CD4-positive, alpha-beta T cell treated with Interleukin-10 for 1 hour (primary cell): ENCODE measurements at regions not wholly inside any gene's neighbourhood (a gene's known extent, or its start where the extent isn't known, plus 50 kb on each side); places are given as distances from the start of the nearest gene placed in this dataset.
A peak's percentile ranks its signal among the peaks of the same experiment; 100 is the strongest.
"Not testable (repeated sequence)": the region's sequence is repeated elsewhere in the genome, so short reads cannot be mapped to it uniquely, and the experiment has no call there.

ENCODE experiments used
- DNase-seq: peaks from one replicate; pipeline ENCODE4 v3.0.0-alpha.2; 2020

DNA sequence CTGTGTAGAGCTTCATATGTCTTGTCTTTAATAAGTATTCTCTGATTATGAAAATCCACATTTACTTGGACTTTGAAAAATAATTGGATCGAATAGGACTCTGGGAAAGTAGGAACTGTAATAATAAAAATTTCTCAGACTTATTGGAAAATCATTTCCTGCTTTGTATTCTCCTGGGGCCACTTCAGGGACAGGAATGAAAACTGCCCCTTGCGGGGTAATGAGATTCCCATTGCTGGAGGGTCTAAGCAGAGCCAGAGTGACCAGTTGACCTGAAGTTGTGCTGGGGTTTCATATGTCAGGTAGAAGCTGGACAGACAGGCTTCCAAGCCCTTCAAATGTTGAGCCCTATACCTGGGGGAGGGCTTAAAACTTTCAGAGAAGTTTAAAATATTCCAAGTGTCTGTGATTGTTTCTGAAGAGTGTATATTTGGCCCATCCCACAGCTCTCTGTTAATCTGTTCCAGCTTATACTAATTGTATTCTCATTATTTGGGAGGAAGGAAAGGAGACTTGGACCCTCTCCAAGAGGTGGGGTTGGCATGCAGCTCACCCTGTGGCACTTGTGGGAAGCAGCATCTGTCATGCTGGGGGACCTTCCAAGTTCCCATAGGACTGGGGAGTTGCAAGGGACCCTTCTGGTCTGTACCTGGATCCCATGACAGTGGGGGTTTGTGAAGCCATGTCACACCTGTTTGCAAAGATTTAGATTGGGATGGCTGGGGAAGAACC lies 268.7 kb upstream of the ATP5MC3 start:
- DNase-seq: no peak

GRCh38 chr2:175449616-175450015 lies 268.1 kb upstream of the ATP5MC3 start:
- no peak for DNase-seq

DNA sequence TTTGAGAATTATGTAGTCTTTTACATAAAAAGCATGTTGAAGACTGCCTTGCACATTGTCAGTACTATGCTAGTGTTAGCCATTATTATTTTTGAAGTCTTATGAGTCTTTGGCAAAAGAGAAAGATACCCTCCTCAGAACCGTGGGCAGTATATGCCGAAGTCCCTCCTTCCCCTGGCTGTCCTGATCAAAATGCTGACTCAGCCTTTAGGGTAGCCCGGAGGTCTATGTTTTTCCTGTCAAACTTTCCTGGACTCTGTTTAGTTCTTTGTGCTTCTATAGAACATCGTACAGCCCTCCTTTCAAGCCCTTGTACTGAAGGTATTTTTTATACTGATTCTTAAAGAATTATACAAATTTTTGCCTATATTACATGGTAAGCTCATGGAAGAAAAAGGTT lies 264.7 kb upstream of the ATP5MC3 start:
- DNase-seq: no peak

DNA sequence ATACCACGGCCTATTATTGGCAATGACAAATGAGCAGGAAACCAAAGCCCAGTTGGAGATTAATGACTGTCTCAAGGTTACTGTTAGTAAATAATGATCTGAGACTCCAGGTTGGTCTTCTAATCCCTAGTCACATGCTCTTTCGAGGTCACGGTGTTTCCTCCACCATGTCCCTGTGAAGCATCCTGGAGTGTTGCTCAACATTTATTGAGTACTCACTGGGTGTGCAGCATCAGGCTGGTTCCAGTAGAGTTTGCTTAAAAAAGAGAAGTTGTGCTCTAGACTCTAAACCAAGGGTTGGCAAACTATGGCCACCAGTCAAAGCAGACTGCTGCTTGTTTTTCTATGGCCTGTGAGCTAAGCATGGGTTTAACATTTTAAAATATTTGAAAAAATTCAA lies 263.8 kb upstream of the ATP5MC3 start:
- DNase-seq: no peak

- no peak for DNase-seq
Observed at GRCh38 chr2:175442441-175442840, 260.9 kb upstream of the ATP5MC3 start.

GRCh38 chr2:175441181-175441761 lies 259.8 kb upstream of the ATP5MC3 start:
- DNase-seq: no peak

GRCh38 chr2:175439416-175439815 lies 257.9 kb upstream of the ATP5MC3 start:
- no peak for DNase-seq

GRCh38 chr2:175437167-175437566 lies 255.7 kb upstream of the ATP5MC3 start:
- DNase-seq: no peak

GRCh38 chr2:175436076-175436475 lies 254.6 kb upstream of the ATP5MC3 start:
- DNase-seq: no peak

GRCh38 chr2:175435012-175435411 lies 253.5 kb upstream of the ATP5MC3 start:
- no peak for DNase-seq

DNA sequence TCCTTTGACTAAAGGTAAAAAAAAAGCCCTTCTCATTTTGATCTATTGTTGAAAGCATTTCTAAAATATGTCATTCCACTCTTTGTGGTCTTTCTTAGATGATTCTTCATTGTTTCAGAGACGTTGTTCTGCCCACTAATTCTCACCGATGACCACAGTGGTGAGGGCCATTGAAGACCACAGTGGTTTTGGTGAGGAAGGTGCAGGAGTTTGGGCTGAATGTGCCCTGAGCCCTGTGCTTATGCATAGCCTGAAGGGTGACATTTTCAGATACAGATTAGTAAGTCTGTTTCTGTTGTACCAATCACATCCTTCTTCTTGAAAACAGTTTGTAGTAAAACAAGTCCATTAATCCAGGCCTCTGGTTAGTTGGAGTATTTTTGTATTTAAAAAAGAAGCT lies 251.3 kb upstream of the ATP5MC3 start:
- DNase-seq: no peak

DNA sequence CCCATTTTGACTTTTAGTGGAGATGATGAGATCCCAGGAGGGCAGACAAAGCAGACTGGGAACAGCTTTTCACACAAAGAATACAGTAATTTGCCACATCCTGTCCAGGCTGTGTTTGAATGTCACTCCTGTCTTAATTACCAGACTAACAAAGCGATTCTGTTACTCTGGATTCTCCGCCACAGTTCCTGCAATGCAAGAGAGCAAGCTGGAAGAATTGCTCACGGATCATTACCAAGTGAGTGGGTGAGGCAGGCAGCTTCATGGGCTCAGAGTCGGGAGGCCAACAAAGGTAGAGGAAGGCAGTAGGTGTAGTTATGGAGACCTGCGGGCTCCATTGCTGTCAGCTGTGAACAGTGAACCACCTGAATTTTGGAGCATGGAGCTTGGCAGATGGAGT lies 250.5 kb upstream of the ATP5MC3 start:
- no peak for DNase-seq

DNA sequence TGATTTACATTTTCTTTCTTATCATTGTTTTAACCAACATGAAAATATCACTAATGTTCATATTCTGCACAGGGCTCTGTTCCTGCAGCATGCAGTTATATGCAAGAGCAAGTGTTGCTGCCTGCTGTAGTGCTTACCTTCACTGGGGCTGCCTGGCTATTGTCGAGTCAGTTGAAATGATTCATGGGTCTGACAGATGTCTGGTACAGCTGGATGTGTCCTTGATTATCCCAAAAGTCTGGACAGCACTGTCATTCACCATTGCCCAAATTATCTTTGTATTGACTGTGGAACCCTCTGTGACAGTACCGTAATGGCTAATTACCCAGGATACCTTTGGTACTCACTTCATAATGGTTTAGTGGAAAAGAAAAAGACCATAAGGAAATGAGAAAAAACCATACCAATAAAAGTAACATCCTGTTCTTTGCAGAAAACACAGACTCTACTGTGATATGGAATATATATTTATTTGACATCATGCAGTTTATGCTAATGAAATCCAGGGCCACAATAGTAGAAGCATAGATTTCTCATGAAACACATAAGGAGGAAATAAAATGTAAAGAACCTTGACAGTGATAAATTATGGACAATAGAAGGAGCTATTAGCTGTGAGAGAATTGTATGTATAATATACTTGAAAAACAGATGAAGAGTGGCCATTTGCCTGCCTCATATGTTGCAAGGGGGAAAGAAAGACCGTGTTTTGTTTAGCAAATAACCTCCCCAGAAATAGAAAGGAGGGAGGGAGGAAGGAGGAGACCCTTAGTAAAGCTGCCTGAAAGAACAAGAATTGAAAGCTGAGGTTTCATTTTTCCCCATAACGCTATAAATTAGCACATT lies 249.8 kb upstream of the ATP5MC3 start:
- DNase-seq: no peak

- no peak for DNase-seq
Observed at GRCh38 chr2:175430236-175430635, 248.7 kb upstream of the ATP5MC3 start.

DNA sequence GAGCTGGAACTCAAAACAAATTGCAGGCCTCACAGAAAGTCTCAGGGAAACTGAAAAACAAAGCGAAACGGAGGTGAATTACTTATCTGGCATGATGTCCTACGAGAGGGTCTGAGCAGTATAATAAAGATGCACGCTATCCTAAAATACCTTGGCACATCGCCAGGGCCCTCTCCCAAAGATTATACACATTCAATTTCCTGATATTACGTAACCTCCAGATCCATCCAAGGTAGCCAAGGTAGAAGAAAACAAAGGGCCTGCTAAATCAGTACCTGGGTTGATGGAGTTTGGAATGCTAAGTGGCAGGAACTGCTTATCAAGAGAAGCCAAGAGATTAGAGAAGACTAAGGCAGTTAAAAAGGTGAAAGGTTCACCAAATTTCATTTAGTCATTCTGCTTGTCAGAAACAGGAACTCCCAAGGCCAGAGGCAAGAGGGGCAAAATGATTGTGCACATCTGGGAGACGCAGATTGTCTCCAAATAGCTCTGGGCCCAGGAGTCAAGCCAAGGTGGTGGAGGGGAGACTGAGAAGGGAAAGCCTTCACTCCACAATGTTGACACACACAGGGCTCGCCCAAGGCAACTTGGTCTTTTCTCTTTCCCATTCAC lies 236.8 kb upstream of the ATP5MC3 start:
- DNase-seq: no peak

DNA sequence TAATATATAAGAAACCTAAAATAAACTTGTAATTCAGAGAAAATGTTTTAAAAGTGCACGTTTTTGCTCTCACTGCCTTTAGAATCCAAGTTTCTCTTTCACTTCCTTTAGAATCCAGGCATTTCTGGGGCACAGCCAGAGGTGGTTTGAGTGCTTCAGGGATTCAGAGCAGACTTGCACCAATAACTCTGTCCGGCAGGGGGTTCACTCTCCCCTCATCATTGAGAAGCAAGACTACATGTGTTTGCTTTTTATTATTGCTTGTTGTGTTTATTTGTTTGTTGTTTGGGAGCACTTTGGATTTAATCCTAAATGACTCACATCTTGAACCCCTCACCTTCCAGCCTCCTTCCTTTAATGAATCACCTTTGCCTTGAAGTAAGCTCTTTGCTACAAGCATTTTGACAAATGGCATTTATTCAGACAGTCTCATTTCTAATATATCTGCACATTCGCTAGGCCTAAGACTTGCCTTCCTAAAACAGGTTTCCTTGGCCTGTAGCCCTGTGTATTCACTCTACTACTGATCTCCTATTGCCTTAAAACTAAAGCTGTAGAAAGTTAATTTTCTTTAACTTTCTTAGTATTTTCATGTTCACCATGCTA lies 233.5 kb upstream of the ATP5MC3 start:
- DNase-seq: peak; percentile 2

GRCh38 chr2:175414191-175414881 lies 232.8 kb upstream of the ATP5MC3 start:
- no peak for DNase-seq

- not testable (repeated sequence) for DNase-seq
Observed at GRCh38 chr2:175410941-175411340, 229.4 kb upstream of the ATP5MC3 start.

- DNase-seq: no peak
Observed at GRCh38 chr2:175404839-175405238, 223.3 kb upstream of the ATP5MC3 start.

DNA sequence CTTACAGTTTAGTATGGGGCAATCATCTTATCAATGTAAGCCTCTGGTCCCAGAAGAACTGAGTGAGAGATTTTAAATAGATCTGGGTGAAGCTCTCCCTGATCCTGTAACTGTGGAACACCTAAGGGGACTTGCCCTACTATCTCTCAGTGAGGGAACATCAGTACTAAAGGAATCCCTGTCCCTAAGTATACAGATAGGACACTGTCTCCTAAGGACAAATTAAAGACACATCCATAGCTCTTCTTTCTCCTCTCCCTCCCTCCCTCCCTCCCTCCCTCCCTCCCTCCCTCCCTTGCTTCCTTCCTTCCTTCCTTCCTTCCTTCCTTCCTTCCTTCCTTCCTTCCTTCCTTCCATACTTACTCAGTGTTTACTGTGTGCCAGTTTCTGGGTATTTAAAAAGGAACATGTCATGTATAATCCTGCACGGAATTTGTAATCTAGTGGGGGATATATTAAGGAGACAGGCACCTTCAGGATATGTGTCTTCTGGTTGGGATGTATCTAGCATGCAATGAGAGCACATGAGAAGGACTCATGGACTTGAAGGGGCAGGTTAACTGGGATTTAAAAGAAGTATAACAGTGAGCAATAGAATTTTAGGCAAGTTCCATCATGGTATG lies 222.2 kb upstream of the ATP5MC3 start:
- no peak for DNase-seq

GRCh38 chr2:175402571-175402970 lies 221.1 kb upstream of the ATP5MC3 start:
- no peak for DNase-seq

GRCh38 chr2:175401956-175402469 lies 220.5 kb upstream of the ATP5MC3 start:
- no peak for DNase-seq
